DOHH2 (cell line): ENCODE measurements at regions not wholly inside any gene's neighbourhood (a gene's known extent, or its start where the extent isn't known, plus 50 kb on each side); places are given as distances from the start of the nearest gene placed in this dataset.

Experiments used
- H3F3A ChIP-seq: fragments of 200-600 bp; sonication (generic), shearing (Covaris generic); 2 replicates; pipeline ENCODE4 v1.6.0; 2016; ENCODE audit warnings: antibody characterized with exemption, mild to moderate bottlenecking; ENCODE audit not compliant: control insufficient read depth, insufficient read depth
- H3K27ac ChIP-seq: fragments of 200-600 bp; sonication (generic); 2 replicates; pipeline ENCODE4 v1.5.1; 2014; ENCODE audit warnings: low read depth, mild to moderate bottlenecking, low read length, moderate library complexity
- H3K27me3 ChIP-seq: fragments of 200-600 bp; sonication (generic); 2 replicates; pipeline ENCODE4 v1.6.1; 2014; ENCODE audit warnings: mild to moderate bottlenecking, low read length, mixed read lengths; ENCODE audit not compliant: control insufficient read depth
- H3K36me3 ChIP-seq: fragments of 200-600 bp; sonication (generic); 2 replicates; pipeline ENCODE4 v1.6.1; 2014; ENCODE audit warnings: mild to moderate bottlenecking, low read length, moderate library complexity, mixed read lengths; ENCODE audit not compliant: control insufficient read depth
- H3K4me1 ChIP-seq: fragments of 200-600 bp; sonication (generic); 2 replicates; pipeline ENCODE4 v1.6.1; 2014; ENCODE audit warnings: mild to moderate bottlenecking, low read length, mixed read lengths; ENCODE audit not compliant: control insufficient read depth
- H3K4me2 ChIP-seq: fragments of 200-600 bp; sonication (generic); 2 replicates; pipeline ENCODE4 v1.6.0; 2014; ENCODE audit warnings: mild to moderate bottlenecking, low read length, moderate library complexity
- H3K4me3 ChIP-seq: fragments of 200-600 bp; sonication (generic); 2 replicates; pipeline ENCODE4 v1.5.1; 2014; ENCODE audit warnings: mild to moderate bottlenecking, low read length, mixed read lengths
- H3K79me2 ChIP-seq: fragments of 200-600 bp; sonication (generic); 2 replicates; pipeline ENCODE4 v1.6.1; 2014; ENCODE audit warnings: mild to moderate bottlenecking, low read length, mixed read lengths; ENCODE audit not compliant: control insufficient read depth
- H3K9me2 ChIP-seq: fragments of 200-600 bp; sonication (generic); replicated peaks from 2 replicates; pipeline ENCODE4 v1.6.1; 2014; ENCODE audit warnings: mild to moderate bottlenecking, low read length, mixed read lengths; ENCODE audit not compliant: control insufficient read depth
- H3K9me3 ChIP-seq: fragments of 200-600 bp; sonication (generic); 2 replicates; pipeline ENCODE4 v1.6.1; 2014; ENCODE audit warnings: antibody characterized with exemption, low read length, mixed read lengths; ENCODE audit not compliant: control insufficient read depth, insufficient read depth
- H4K20me1 ChIP-seq: fragments of 200-600 bp; sonication (generic); 2 replicates; pipeline ENCODE4 v1.6.0; 2014; ENCODE audit warnings: low read depth, mild to moderate bottlenecking, antibody characterized with exemption, low read length, moderate library complexity; ENCODE audit not compliant: control insufficient read depth, insufficient read depth
- CTCF ChIP-seq: fragments of 200-600 bp; sonication (generic); IDR thresholded peaks from one replicate; pipeline ENCODE4 v1.5.1; 2014; ENCODE audit warnings: antibody characterized with exemption, mild to moderate bottlenecking, low read depth, low read length; ENCODE audit not compliant: poor library complexity, severe bottlenecking
- EZH2phosphoT487 ChIP-seq: fragments of 200-600 bp; sonication (generic); IDR thresholded peaks from 2 replicates; pipeline ENCODE4 v1.6.1; 2017; ENCODE audit warnings: borderline replicate concordance, mild to moderate bottlenecking, antibody characterized with exemption, low read length, moderate library complexity, mixed read lengths

GRCh38 chr5:155116456-155117251, 103.1 kb downstream of the KIF4B start:
- Histone ChIP-seq H3K4me1 (no peaks in the 10 kb centered on the region), H3K4me2 (no peak overlapping the region), H3K9me2 (no peaks in the 10 kb centered on the region), H3F3A (no peaks in the 10 kb centered on the region), H4K20me1 (no peaks in the 10 kb centered on the region), H3K9me3 (no peaks in the 10 kb centered on the region), H3K27me3 (no peaks in the 10 kb centered on the region), H3K36me3 (no peaks in the 10 kb centered on the region), H3K4me3 (no peak overlapping the region), H3K27ac (no peak overlapping the region), H3K79me2 (no peaks in the 10 kb centered on the region)
- TF ChIP-seq EZH2phosphoT487 (no peak), CTCF (no peak)

- no peak for TF ChIP-seq CTCF
- H4K20me1 ChIP-seq, result no peaks in the 10 kb centered on the region
- no peaks in the 10 kb centered on the region for H3K79me2 ChIP-seq
- no peak overlapping the region for H3K4me3 ChIP-seq
- no peaks in the 10 kb centered on the region for H3K9me2 ChIP-seq
- no peaks in the 10 kb centered on the region for H3K36me3 ChIP-seq
- H3K4me1 ChIP-seq, result no peaks in the 10 kb centered on the region
- no peaks in the 10 kb centered on the region for H3K27me3 ChIP-seq
- H3F3A ChIP-seq, result no peaks in the 10 kb centered on the region
- H3K9me3 ChIP-seq, result no peaks in the 10 kb centered on the region
- H3K4me2 ChIP-seq, result no peak overlapping the region
- no peak overlapping the region for H3K27ac ChIP-seq
These were observed 112.1 kb downstream of the KIF4B start for GRCh38 chr5:155125551-155126095.

GRCh38 chr5:155126573-155126972, 113.0 kb downstream of the KIF4B start:
- H3K4me2 ChIP-seq, result no peak overlapping the region
- TF ChIP-seq EZH2phosphoT487 (no peak), CTCF (no peak)
- no peaks in the 10 kb centered on the region for H3K9me2 ChIP-seq
- no peaks in the 10 kb centered on the region for H3K4me1 ChIP-seq
- no peaks in the 10 kb centered on the region for H4K20me1 ChIP-seq
- no peaks in the 10 kb centered on the region for H3F3A ChIP-seq
- no peaks in the 10 kb centered on the region for H3K27me3 ChIP-seq
- H3K9me3 ChIP-seq, result no peaks in the 10 kb centered on the region
- H3K79me2 ChIP-seq, result no peaks in the 10 kb centered on the region
- H3K27ac ChIP-seq, result no peak overlapping the region
- no peaks in the 10 kb centered on the region for H3K36me3 ChIP-seq
- H3K4me3 ChIP-seq, result no peak overlapping the region
